ENCODE measurements at regions not wholly inside any gene's neighbourhood (a gene's known extent, or its start where the extent isn't known, plus 50 kb on each side); places are given as distances from the start of the nearest gene placed in this dataset.

GRCh38 chr1:58307431-58307830, 239.1 kb downstream of the OMA1 start:
- no peak for DNase-seq

- DNase-seq = no peak
These were observed 240.9 kb downstream of the OMA1 start for GRCh38 chr1:58305622-58306021.

- no peak for DNase-seq
These were observed 242.1 kb downstream of the OMA1 start for GRCh38 chr1:58304346-58304975.

- no peak for DNase-seq
These were observed 242.7 kb downstream of the OMA1 start for GRCh38 chr1:58303841-58304240.

- DNase-seq = no peak
These were observed 253.1 kb downstream of the OMA1 start for GRCh38 chr1:58293388-58293787.

- no peak for DNase-seq
These were observed 255.7 kb downstream of the OMA1 start for GRCh38 chr1:58290685-58291372.

GRCh38 chr1:58288624-58289142, 257.8 kb downstream of the OMA1 start:
- no peak for DNase-seq

GRCh38 chr1:58287894-58288623, 258.5 kb downstream of the OMA1 start:
- DNase-seq = no peak

GRCh38 chr1:58284225-58284510, 262.4 kb downstream of the OMA1 start:
- no peak for DNase-seq

GRCh38 chr1:58283388-58284224, 262.9 kb downstream of the OMA1 start:
- no peak for DNase-seq

- DNase-seq = no peak
These were observed 263.7 kb downstream of the OMA1 start for GRCh38 chr1:58282623-58283387.

- no peak for DNase-seq
These were observed 280.3 kb downstream of the OMA1 start for GRCh38 chr1:58266242-58266641.

GRCh38 chr1:58264462-58264861, 282.1 kb downstream of the OMA1 start:
- no peak for DNase-seq

GRCh38 chr1:58262702-58263101, 283.8 kb downstream of the OMA1 start:
- no peak for DNase-seq

GRCh38 chr1:58258082-58258481, 288.4 kb downstream of the OMA1 start:
- no peak for DNase-seq

GRCh38 chr1:58257003-58257402, 289.5 kb downstream of the OMA1 start:
- no peak for DNase-seq

- no peak for DNase-seq
These were observed 290.0 kb downstream of the OMA1 start for GRCh38 chr1:58256546-58256945.

GRCh38 chr1:58256041-58256440, 290.5 kb downstream of the OMA1 start:
- no peak for DNase-seq

GRCh38 chr1:58255192-58255591, 291.3 kb downstream of the OMA1 start:
- DNase-seq = no peak

GRCh38 chr1:58251430-58252073, 295.0 kb downstream of the OMA1 start:
- no peak for DNase-seq

GRCh38 chr1:58250587-58250948, 296.0 kb downstream of the OMA1 start:
- DNase-seq = no peak
